ENCODE measurements at regions not wholly inside any gene's neighbourhood (a gene's known extent, or its start where the extent isn't known, plus 50 kb on each side); places are given as distances from the start of the nearest gene placed in this dataset.

GRCh38 chr5:5772202-5772601 lies 349.7 kb downstream of the ICE1 start:
- TF ChIP-seq CTCF (IDR thresholded peaks at IDR 0.05; ENCODE audit: borderline replicate concordance, control extremely low read depth, extremely low read depth, insufficient read depth, missing control alignments) = no peak
- in situ Hi-C loops (cut with MboI; ENCODE audit: low sequenced_read_pairs, unreplicated experiment) = no loop called here
- DNase-seq (ENCODE audit: low spot score) = no peak

GRCh38 chr5:5770825-5771224 lies 348.3 kb downstream of the ICE1 start:
- no peak for DNase-seq (ENCODE audit: low spot score)
- in situ Hi-C loops (cut with MboI; ENCODE audit: low sequenced_read_pairs, unreplicated experiment) = no loop called here
- no peak for TF ChIP-seq CTCF (IDR thresholded peaks at IDR 0.05; ENCODE audit: borderline replicate concordance, control extremely low read depth, extremely low read depth, insufficient read depth, missing control alignments)

- DNase-seq (ENCODE audit: low spot score) = no peak
- TF ChIP-seq CTCF (IDR thresholded peaks at IDR 0.05; ENCODE audit: borderline replicate concordance, control extremely low read depth, extremely low read depth, insufficient read depth, missing control alignments) = no peak
- in situ Hi-C loops (cut with MboI; ENCODE audit: low sequenced_read_pairs, unreplicated experiment) = no loop called here
Observed at GRCh38 chr5:5767286-5767928, 344.9 kb downstream of the ICE1 start.

GRCh38 chr5:5765066-5765850 lies 342.8 kb downstream of the ICE1 start:
- no peak for TF ChIP-seq CTCF (IDR thresholded peaks at IDR 0.05; ENCODE audit: borderline replicate concordance, control extremely low read depth, extremely low read depth, insufficient read depth, missing control alignments)
- in situ Hi-C loops (cut with MboI; ENCODE audit: low sequenced_read_pairs, unreplicated experiment) = no loop called here
- no peak for DNase-seq (ENCODE audit: low spot score)

- in situ Hi-C loops (cut with MboI; ENCODE audit: low sequenced_read_pairs, unreplicated experiment) = no loop called here
- no peak for DNase-seq (ENCODE audit: low spot score)
- no peak for TF ChIP-seq CTCF (IDR thresholded peaks at IDR 0.05; ENCODE audit: borderline replicate concordance, control extremely low read depth, extremely low read depth, insufficient read depth, missing control alignments)
Observed at GRCh38 chr5:5764246-5764645, 341.8 kb downstream of the ICE1 start.

GRCh38 chr5:5756762-5757161 lies 334.3 kb downstream of the ICE1 start:
- no peak for TF ChIP-seq CTCF (IDR thresholded peaks at IDR 0.05; ENCODE audit: borderline replicate concordance, control extremely low read depth, extremely low read depth, insufficient read depth, missing control alignments)
- no peak for DNase-seq (ENCODE audit: low spot score)
- in situ Hi-C loops (cut with MboI; ENCODE audit: low sequenced_read_pairs, unreplicated experiment) = no loop called here

Measured in GM13976 (cell line).